IMR-90 (cell line): ENCODE measurements at regions not wholly inside any gene's neighbourhood (a gene's known extent, or its start where the extent isn't known, plus 50 kb on each side); places are given as distances from the start of the nearest gene placed in this dataset.

Experiments used
- POLR2A ChIP-seq: IDR thresholded peaks from 2 replicates; pipeline ENCODE4 v1.6.1; 2012; ENCODE audit warnings: mild to moderate bottlenecking, low read depth, low read length
- TF ChIP-seq, protein P1 (sequence below): conservative IDR thresholded peaks from 2 replicates; pipeline ENCODE4 v1.5.1; 2012; ENCODE audit warnings: mild to moderate bottlenecking, low read depth, low read length, improper control_type of control experiment

GRCh38 chr4:31020363-31020762, 300.2 kb downstream of the PCDH7 start:
- TF ChIP-seq, protein P1, sequence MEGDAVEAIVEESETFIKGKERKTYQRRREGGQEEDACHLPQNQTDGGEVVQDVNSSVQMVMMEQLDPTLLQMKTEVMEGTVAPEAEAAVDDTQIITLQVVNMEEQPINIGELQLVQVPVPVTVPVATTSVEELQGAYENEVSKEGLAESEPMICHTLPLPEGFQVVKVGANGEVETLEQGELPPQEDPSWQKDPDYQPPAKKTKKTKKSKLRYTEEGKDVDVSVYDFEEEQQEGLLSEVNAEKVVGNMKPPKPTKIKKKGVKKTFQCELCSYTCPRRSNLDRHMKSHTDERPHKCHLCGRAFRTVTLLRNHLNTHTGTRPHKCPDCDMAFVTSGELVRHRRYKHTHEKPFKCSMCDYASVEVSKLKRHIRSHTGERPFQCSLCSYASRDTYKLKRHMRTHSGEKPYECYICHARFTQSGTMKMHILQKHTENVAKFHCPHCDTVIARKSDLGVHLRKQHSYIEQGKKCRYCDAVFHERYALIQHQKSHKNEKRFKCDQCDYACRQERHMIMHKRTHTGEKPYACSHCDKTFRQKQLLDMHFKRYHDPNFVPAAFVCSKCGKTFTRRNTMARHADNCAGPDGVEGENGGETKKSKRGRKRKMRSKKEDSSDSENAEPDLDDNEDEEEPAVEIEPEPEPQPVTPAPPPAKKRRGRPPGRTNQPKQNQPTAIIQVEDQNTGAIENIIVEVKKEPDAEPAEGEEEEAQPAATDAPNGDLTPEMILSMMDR, result no peak
- no peak for TF ChIP-seq POLR2A
